Ascending aorta (tissue), 2 donors: ENCODE measurements at regions not wholly inside any gene's neighbourhood (a gene's known extent, or its start where the extent isn't known, plus 50 kb on each side); places are given as distances from the start of the nearest gene placed in this dataset.

ENCODE experiments used
- DNase-seq, 2 donors: peaks; one replicate each; pipeline ENCODE4 v3.0.0-alpha.2; 2019; ENCODE audit warnings: low spot score in 2 of 2
- H3K27ac ChIP-seq, 2 donors: fragments of 200-600 bp; sonication (generic); one replicate each; pipeline ENCODE4 v1.5.1; 2016 to 2017; ENCODE audit warnings: mild to moderate bottlenecking in 1 of 2
- H3K27me3 ChIP-seq: fragments of 200-600 bp; sonication (generic); one replicate; pipeline ENCODE4 v1.5.1; 2017
- H3K36me3 ChIP-seq, 2 donors: fragments of 200-600 bp; sonication (generic); one replicate each; pipeline ENCODE4 v1.5.1; 2016
- H3K4me1 ChIP-seq, 2 donors: fragments of 200-600 bp; sonication (generic); one replicate each; pipeline ENCODE4 v1.5.1; 2016 to 2017; ENCODE audit warnings: mild to moderate bottlenecking in 1 of 2
- H3K4me3 ChIP-seq, 2 donors: fragments of 200-600 bp; sonication (generic); one replicate each; pipeline ENCODE4 v1.5.1; 2016 to 2017; ENCODE audit warnings: mild to moderate bottlenecking in 1 of 2
- H3K9me3 ChIP-seq, 2 donors: fragments of 200-600 bp; sonication (generic); one replicate each; pipeline ENCODE4 v1.5.1; 2016
- intact Hi-C: fragments of 100-400 bp; cut with DNase I; formaldehyde crosslinking; loops from one replicate; pipeline ENCODE4 v1.15.1; 2023
- TF ChIP-seq, protein P1 (sequence below), 3 experiments: fragments of 200-600 bp in 2 of 3; fragments of 450-650 bp in 1 of 3; sonication (generic) in 2 of 3; IDR thresholded peaks; one replicate each; pipeline ENCODE4 v1.5.1; 2016 to 2019; ENCODE audit warnings: antibody characterized with exemption in 3 of 3, mild to moderate bottlenecking in 1 of 3, moderate library complexity in 1 of 3

DNA sequence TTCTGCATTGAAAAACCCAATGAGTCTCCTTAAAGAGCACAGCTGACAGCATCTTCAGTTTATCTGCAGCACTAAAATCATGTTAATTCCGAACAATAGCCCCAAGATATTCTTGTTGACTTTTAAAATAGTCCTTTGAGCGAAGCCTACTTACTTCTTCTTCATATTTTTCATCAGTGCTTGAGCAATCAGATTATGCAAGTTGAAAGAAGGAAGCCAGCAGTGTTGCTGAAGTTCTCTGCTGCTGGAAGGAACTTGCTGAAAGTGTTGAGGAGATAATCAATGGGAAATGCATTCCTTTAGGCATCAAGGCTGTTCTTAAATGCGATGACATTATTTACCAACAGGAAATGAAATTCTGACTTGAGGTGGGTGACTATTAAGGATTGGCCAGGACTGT, 105.9 kb upstream of the SNTG2 start:
- DNase-seq = no peak
- Histone ChIP-seq H3K4me1 (no peaks in the 10 kb centered on the region), H3K9me3 (no peaks in the 10 kb centered on the region), H3K27ac (no peak overlapping the region), H3K4me3 (no peak overlapping the region), H3K27me3 (no peaks in the 10 kb centered on the region), H3K36me3 (no peaks in the 10 kb centered on the region)
- TF ChIP-seq, protein P1, sequence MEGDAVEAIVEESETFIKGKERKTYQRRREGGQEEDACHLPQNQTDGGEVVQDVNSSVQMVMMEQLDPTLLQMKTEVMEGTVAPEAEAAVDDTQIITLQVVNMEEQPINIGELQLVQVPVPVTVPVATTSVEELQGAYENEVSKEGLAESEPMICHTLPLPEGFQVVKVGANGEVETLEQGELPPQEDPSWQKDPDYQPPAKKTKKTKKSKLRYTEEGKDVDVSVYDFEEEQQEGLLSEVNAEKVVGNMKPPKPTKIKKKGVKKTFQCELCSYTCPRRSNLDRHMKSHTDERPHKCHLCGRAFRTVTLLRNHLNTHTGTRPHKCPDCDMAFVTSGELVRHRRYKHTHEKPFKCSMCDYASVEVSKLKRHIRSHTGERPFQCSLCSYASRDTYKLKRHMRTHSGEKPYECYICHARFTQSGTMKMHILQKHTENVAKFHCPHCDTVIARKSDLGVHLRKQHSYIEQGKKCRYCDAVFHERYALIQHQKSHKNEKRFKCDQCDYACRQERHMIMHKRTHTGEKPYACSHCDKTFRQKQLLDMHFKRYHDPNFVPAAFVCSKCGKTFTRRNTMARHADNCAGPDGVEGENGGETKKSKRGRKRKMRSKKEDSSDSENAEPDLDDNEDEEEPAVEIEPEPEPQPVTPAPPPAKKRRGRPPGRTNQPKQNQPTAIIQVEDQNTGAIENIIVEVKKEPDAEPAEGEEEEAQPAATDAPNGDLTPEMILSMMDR (IDR thresholded peaks at IDR 0.05) = no peak
- intact Hi-C loops = no loop called here

DNA sequence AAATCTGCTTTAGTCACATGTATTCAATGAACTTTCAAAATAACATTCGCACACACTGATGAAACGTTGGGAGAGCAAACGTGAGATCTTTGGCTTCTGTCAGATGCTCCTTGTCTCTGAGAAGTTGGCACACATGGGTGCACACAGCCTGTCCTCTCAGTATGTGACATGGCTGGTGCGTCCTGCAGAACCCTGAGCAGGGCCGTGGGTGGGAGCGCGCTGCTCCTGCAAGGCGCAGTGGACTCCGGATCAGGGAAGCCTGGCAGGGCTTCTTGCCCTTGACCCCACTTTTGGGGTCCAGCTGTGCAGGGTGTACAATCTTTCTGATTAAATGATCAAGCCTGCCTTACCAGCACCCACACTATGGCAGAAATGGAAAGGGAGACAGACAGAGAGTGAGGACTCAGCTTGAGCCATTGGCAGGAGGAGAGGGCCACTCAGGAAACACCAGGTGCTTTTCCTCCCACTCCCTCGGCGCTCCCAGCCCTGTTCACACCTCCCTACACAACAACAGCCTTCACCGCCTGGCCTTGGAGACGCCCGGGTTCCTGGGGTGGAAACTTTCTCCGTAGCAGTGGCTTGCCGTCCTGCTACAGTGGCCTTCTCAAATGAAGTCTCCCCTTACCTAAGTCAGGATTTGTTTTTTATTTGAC, 108.4 kb upstream of the SNTG2 start:
- Histone ChIP-seq H3K4me1 (no peaks in the 10 kb centered on the region), H3K36me3 (no peaks in the 10 kb centered on the region), H3K4me3 (no peak overlapping the region), H3K27me3 (no peaks in the 10 kb centered on the region), H3K27ac (no peak overlapping the region), H3K9me3 (no peaks in the 10 kb centered on the region)
- DNase-seq = no peak
- intact Hi-C loops = no loop called here
- TF ChIP-seq, protein P1 (IDR thresholded peaks at IDR 0.05) = no peak

DNA sequence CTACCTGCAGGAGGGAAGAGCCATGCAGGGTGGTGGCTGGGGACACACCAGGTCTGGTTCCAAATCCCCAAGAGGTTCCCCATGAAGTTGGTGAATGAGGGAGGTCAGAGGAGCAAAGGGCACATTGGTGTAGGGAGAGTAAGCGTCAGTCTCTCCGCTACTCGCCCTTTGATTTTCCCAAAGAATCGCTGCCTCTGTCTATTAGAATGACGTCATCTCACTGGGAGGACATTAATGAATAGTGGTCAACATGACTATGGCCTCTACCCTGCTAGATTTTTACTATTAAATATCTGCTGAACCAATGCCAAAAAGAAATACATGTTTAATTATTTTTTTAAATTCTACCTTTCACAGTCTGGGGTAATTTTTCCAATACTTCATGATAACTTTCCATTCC, 109.6 kb upstream of the SNTG2 start:
- H3K27ac ChIP-seq = no peak overlapping the region
- H3K9me3 ChIP-seq = no peaks in the 10 kb centered on the region
- no peak for DNase-seq
- no peaks in the 10 kb centered on the region for H3K27me3 ChIP-seq
- H3K4me1 ChIP-seq = no peaks in the 10 kb centered on the region
- intact Hi-C loops = no loop called here
- no peak overlapping the region for H3K4me3 ChIP-seq
- no peaks in the 10 kb centered on the region for H3K36me3 ChIP-seq
- TF ChIP-seq, protein P1 (IDR thresholded peaks at IDR 0.05) = no peak

DNA sequence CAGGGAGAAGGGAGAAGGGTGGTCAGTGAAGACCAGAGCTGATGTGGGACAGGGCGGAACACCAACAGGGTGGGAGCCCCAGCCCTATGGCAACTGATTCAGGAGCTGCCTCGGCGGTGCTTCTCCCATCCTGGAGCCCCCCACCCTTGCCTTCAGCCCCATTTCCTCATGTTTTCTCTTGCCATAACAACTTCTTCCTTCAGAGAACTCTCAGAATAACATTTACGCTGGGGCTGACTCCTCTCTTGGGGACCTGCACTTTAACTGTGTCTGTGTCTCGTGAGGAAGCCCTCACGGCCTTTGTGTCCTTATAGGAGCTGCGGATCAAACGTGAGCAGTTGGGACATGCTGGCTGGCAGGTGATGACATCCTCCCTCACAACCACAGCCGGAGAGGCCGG, 116.4 kb upstream of the SNTG2 start:
- H3K9me3 ChIP-seq = no peaks in the 10 kb centered on the region
- TF ChIP-seq, protein P1 (IDR thresholded peaks at IDR 0.05) = no peak
- H3K36me3 ChIP-seq = no peaks in the 10 kb centered on the region
- no peak for DNase-seq
- no peaks in the 10 kb centered on the region for H3K27me3 ChIP-seq
- no peak overlapping the region for H3K4me3 ChIP-seq
- intact Hi-C loops = no loop called here
- no peak overlapping the region for H3K27ac ChIP-seq
- H3K4me1 ChIP-seq = peaks cover 0 to 4% of the 10 kb centered on the region in 2 donors

DNA sequence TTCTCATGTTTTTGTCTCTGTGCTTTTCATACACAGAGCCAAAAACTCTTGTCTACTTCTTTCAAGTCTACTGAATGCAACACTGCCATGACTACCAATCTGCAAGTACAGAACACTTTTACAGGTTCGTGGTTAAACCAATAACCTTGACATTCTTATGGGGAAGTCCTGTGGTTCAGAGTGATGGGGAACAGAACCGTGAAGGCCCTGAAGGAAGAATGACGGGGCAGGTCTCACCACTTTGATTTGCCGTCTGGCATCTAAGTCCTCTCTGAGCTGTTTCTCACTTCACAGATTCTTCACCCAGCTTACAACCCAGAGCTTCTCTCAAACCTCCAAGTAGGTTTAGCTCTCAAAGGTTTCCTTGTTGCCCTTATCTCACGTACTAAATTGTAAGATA, 117.5 kb upstream of the SNTG2 start:
- H3K27me3 ChIP-seq = no peaks in the 10 kb centered on the region
- no peak overlapping the region for H3K27ac ChIP-seq
- TF ChIP-seq, protein P1 (IDR thresholded peaks at IDR 0.05) = no peak
- no peak overlapping the region for H3K4me3 ChIP-seq
- intact Hi-C loops = no loop called here
- no peak for DNase-seq
- no peaks in the 10 kb centered on the region for H3K9me3 ChIP-seq
- no peaks in the 10 kb centered on the region for H3K36me3 ChIP-seq
- peaks cover 0 to 4% of the 10 kb centered on the region in 2 donors for H3K4me1 ChIP-seq

DNA sequence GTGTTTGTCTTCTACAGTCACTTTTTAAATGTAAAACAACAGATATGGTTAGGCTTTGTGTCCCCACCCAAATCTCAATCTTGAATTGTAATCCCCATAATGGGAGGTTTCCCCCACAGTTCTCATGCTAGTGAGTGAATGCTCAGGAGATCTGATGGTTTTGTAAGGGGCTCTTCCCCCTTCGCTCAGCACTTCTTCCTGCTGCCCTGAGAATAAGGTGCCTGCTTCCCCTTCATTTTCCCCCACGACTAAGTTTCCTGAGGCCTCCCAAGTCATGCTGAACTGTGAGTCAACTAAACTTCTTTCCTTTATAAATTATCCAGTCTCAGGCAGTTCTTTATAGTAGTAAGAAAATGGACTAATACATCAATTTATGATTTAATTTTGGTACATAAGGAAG, 118.0 kb upstream of the SNTG2 start:
- Histone ChIP-seq H3K4me1 (peaks cover 0 to 4% of the 10 kb centered on the region in 2 donors), H3K27ac (no peak overlapping the region), H3K27me3 (no peaks in the 10 kb centered on the region), H3K4me3 (no peak overlapping the region), H3K9me3 (no peaks in the 10 kb centered on the region), H3K36me3 (no peaks in the 10 kb centered on the region)
- TF ChIP-seq, protein P1 (IDR thresholded peaks at IDR 0.05) = no peak
- intact Hi-C loops = no loop called here
- DNase-seq = no peak
